ENCODE measurements at regions not wholly inside any gene's neighbourhood (a gene's known extent, or its start where the extent isn't known, plus 50 kb on each side); places are given as distances from the start of the nearest gene placed in this dataset.

GRCh38 chr7:121466455-121466854 is 70.3 kb upstream of the FAM3C start:
- intact Hi-C loops (cut with DNase I): no loop called here
- no peaks in the 10 kb centered on the region for H3K36me3 ChIP-seq
- no peak overlapping the region for H3K27ac ChIP-seq (replicated peaks in 1 of 4)
- no peaks in the 10 kb centered on the region for H3K4me1 ChIP-seq
- no peak for DNase-seq (ENCODE audit: extremely low spot score)
- no peak overlapping the region for H3K4me3 ChIP-seq
- WGBS: 100% methylated on average over 4 of the region's 4 CpGs
- no peaks in the 10 kb centered on the region for H3K27me3 ChIP-seq
- no peaks in the 10 kb centered on the region for H3K9me3 ChIP-seq
- TF ChIP-seq EP300 (IDR thresholded peaks at IDR 0.05) (no peak), POLR2AphosphoS5 (IDR thresholded peaks at IDR 0.05) (no peak), POLR2A (IDR thresholded peaks at IDR 0.05; ENCODE audit: low read depth) (no peak)
- TF ChIP-seq, protein P1, sequence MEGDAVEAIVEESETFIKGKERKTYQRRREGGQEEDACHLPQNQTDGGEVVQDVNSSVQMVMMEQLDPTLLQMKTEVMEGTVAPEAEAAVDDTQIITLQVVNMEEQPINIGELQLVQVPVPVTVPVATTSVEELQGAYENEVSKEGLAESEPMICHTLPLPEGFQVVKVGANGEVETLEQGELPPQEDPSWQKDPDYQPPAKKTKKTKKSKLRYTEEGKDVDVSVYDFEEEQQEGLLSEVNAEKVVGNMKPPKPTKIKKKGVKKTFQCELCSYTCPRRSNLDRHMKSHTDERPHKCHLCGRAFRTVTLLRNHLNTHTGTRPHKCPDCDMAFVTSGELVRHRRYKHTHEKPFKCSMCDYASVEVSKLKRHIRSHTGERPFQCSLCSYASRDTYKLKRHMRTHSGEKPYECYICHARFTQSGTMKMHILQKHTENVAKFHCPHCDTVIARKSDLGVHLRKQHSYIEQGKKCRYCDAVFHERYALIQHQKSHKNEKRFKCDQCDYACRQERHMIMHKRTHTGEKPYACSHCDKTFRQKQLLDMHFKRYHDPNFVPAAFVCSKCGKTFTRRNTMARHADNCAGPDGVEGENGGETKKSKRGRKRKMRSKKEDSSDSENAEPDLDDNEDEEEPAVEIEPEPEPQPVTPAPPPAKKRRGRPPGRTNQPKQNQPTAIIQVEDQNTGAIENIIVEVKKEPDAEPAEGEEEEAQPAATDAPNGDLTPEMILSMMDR (IDR thresholded peaks at IDR 0.05): no peak

GRCh38 chr7:121459148-121459547 is 63.0 kb upstream of the FAM3C start:
- Histone ChIP-seq H3K4me3 (no peak overlapping the region), H3K36me3 (no peaks in the 10 kb centered on the region), H3K27ac (replicated peaks in 1 of 4) (no peak overlapping the region), H3K27me3 (no peaks in the 10 kb centered on the region), H3K4me1 (no peaks in the 10 kb centered on the region), H3K9me3 (no peaks in the 10 kb centered on the region)
- no peak for TF ChIP-seq POLR2AphosphoS5 (IDR thresholded peaks at IDR 0.05)
- no peak for TF ChIP-seq POLR2A (IDR thresholded peaks at IDR 0.05; ENCODE audit: low read depth)
- TF ChIP-seq, protein P1 (IDR thresholded peaks at IDR 0.05): no peak
- TF ChIP-seq EP300 (IDR thresholded peaks at IDR 0.05): no peak
- intact Hi-C loops (cut with DNase I): no loop called here
- WGBS: 88% methylated on average over 2 of the region's 2 CpGs
- DNase-seq (ENCODE audit: extremely low spot score): no peak

- Histone ChIP-seq H3K4me3 (no peak overlapping the region), H3K9me3 (no peaks in the 10 kb centered on the region), H3K36me3 (no peaks in the 10 kb centered on the region), H3K27ac (replicated peaks in 1 of 4) (no peak overlapping the region), H3K27me3 (no peaks in the 10 kb centered on the region), H3K4me1 (no peaks in the 10 kb centered on the region)
- TF ChIP-seq EP300 (IDR thresholded peaks at IDR 0.05): no peak
- no peak for TF ChIP-seq POLR2AphosphoS5 (IDR thresholded peaks at IDR 0.05)
- no peak for TF ChIP-seq POLR2A (IDR thresholded peaks at IDR 0.05; ENCODE audit: low read depth)
- TF ChIP-seq, protein P1 (IDR thresholded peaks at IDR 0.05): no peak
- intact Hi-C loops (cut with DNase I): no loop called here
- no peak for DNase-seq (ENCODE audit: extremely low spot score)
- WGBS: 94% methylated on average over 2 of the region's 3 CpGs
Observed at GRCh38 chr7:121456785-121457359, 60.8 kb upstream of the FAM3C start.

GRCh38 chr7:121456015-121456414 is 59.9 kb upstream of the FAM3C start:
- Histone ChIP-seq H3K4me1 (no peaks in the 10 kb centered on the region), H3K27me3 (no peaks in the 10 kb centered on the region), H3K36me3 (no peaks in the 10 kb centered on the region), H3K9me3 (no peaks in the 10 kb centered on the region), H3K27ac (replicated peaks in 1 of 4) (no peak overlapping the region), H3K4me3 (no peak overlapping the region)
- no peak for DNase-seq (ENCODE audit: extremely low spot score)
- TF ChIP-seq, protein P1 (IDR thresholded peaks at IDR 0.05): no peak
- TF ChIP-seq POLR2AphosphoS5 (IDR thresholded peaks at IDR 0.05) (no peak), POLR2A (IDR thresholded peaks at IDR 0.05; ENCODE audit: low read depth) (no peak), EP300 (IDR thresholded peaks at IDR 0.05) (no peak)
- WGBS: 83% methylated on average over 1 of the region's 1 CpG
- intact Hi-C loops (cut with DNase I): no loop called here

- Histone ChIP-seq H3K27ac (replicated peaks in 1 of 4) (no peak overlapping the region), H3K4me3 (no peak overlapping the region), H3K4me1 (peaks cover 0 to 6% (median 2%) of the 10 kb centered on the region in 4 donors), H3K9me3 (no peaks in the 10 kb centered on the region), H3K36me3 (no peaks in the 10 kb centered on the region), H3K27me3 (no peaks in the 10 kb centered on the region)
- no peak for DNase-seq (ENCODE audit: extremely low spot score)
- intact Hi-C loops (cut with DNase I): no loop called here
- TF ChIP-seq EP300 (IDR thresholded peaks at IDR 0.05) (no peak), POLR2A (IDR thresholded peaks at IDR 0.05; ENCODE audit: low read depth) (no peak), POLR2AphosphoS5 (IDR thresholded peaks at IDR 0.05) (no peak)
- TF ChIP-seq, protein P1 (IDR thresholded peaks at IDR 0.05): no peak
Observed at GRCh38 chr7:121452389-121452788, 56.3 kb upstream of the FAM3C start.

All from esophagus muscularis mucosa (tissue), 4 donors.